Endodermal cell (in vitro differentiated cells): ENCODE measurements at regions not wholly inside any gene's neighbourhood (a gene's known extent, or its start where the extent isn't known, plus 50 kb on each side); places are given as distances from the start of the nearest gene placed in this dataset.

Experiments
- DNase-seq: peaks from one replicate; pipeline ENCODE4 v3.0.0-alpha.2; 2017
- H3K27ac ChIP-seq: 2 replicates; pipeline ENCODE4 v1.5.1; 2013; ENCODE audit warnings: mild to moderate bottlenecking, low read depth, low read length, moderate library complexity
- H3K27me3 ChIP-seq: 2 replicates; pipeline ENCODE4 v1.6.1; 2013; ENCODE audit warnings: mild to moderate bottlenecking, low read length, moderate library complexity; ENCODE audit not compliant: insufficient read depth, control insufficient read depth, poor library complexity, severe bottlenecking
- H3K36me3 ChIP-seq: 2 replicates; pipeline ENCODE4 v1.7.0; 2013; ENCODE audit warnings: mild to moderate bottlenecking, low read length, moderate library complexity; ENCODE audit not compliant: control insufficient read depth, insufficient read depth
- H3K4me1 ChIP-seq: one replicate; pipeline ENCODE4 v1.7.0; 2013; ENCODE audit warnings: low read length; ENCODE audit not compliant: control insufficient read depth, insufficient read depth
- H3K4me3 ChIP-seq: 2 replicates; pipeline ENCODE4 v1.5.1; 2013; ENCODE audit warnings: mild to moderate bottlenecking, low read length, moderate library complexity
- H3K9ac ChIP-seq: 2 replicates; pipeline ENCODE4 v1.6.1; 2013; ENCODE audit warnings: mild to moderate bottlenecking, low read length, moderate library complexity; ENCODE audit not compliant: poor library complexity, severe bottlenecking; ENCODE audit errors: extremely low read depth
- H3K9me3 ChIP-seq: 2 replicates; pipeline ENCODE4 v1.6.1; 2013; ENCODE audit warnings: mild to moderate bottlenecking, low read length, moderate library complexity; ENCODE audit not compliant: control insufficient read depth
- H3K27ac Mint-ChIP-seq: 2 replicates; pipeline ENCODE4 v1.8.0; 2020; ENCODE audit warnings: mixed read lengths
- H3K27me3 Mint-ChIP-seq: 2 replicates; pipeline ENCODE4 v1.8.0; 2021; ENCODE audit warnings: mild to moderate bottlenecking, mixed read lengths; ENCODE audit not compliant: insufficient read depth
- H3K36me3 Mint-ChIP-seq: 2 replicates; pipeline ENCODE4 v1.8.0; 2020; ENCODE audit warnings: low read depth, mixed read lengths
- H3K4me1 Mint-ChIP-seq: 2 replicates; pipeline ENCODE4 v1.8.0; 2020; ENCODE audit warnings: mixed read lengths
- H3K4me3 Mint-ChIP-seq: 2 replicates; pipeline ENCODE4 v1.8.0; 2020; ENCODE audit warnings: mild to moderate bottlenecking, moderate library complexity, mixed read lengths
- H3K9me3 Mint-ChIP-seq: 2 replicates; pipeline ENCODE4 v1.8.0; 2020; ENCODE audit warnings: mild to moderate bottlenecking, mixed read lengths
- WGBS, 2 experiments: methylation state at CpG; one replicate each; pipeline versions ENCODE4 v1.1.5 to v1.1.7; 2013; ENCODE audit warnings: missing lambda C conversion rate in 2 of 2, mixed read lengths in 1 of 2; ENCODE audit not compliant: insufficient coverage in 1 of 2, insufficient read length in 1 of 2; 5-methylcytosine and 5-hydroxymethylcytosine counted together
- TF ChIP-seq, protein P1 (sequence below): fragments of 200-600 bp; sonication (generic); conservative IDR thresholded peaks from 2 replicates; pipeline ENCODE4 v1.5.0; 2021; ENCODE audit warnings: antibody characterized with exemption, mild to moderate bottlenecking

DNA sequence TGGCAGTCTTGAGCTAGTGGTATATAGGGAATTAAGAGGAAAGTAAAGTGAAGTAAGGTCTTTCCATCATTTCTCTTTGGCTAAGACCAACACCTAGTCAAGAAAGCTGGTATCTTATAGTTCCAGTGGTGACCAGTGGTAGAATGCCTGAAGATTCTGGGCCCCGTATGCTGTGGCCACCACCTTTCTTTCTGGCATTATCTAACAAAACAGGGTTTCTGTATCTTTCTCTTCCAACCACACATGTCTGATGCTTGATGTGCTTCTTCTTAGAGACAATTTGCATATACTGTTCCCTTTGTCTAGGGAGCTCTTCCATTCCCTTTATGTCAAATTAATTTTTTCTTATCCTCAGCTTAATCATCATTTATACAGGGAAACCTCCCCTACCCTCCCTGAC, 109.9 kb upstream of the SSBP2 start:
- no peak overlapping the region for H3K4me3 Mint-ChIP-seq
- 97 to 100% methylated on average over 1 of the region's 1 CpG for WGBS, 2 experiments
- H3K9me3 ChIP-seq, result no peaks in the 10 kb centered on the region
- H3K4me1 Mint-ChIP-seq, result peaks cover 36% of the 10 kb centered on the region
- H3K27ac ChIP-seq, result no peak overlapping the region
- no peaks in the 10 kb centered on the region for H3K27me3 Mint-ChIP-seq
- no peak overlapping the region for H3K27ac Mint-ChIP-seq
- H3K36me3 ChIP-seq, result no peaks in the 10 kb centered on the region
- TF ChIP-seq, protein P1, sequence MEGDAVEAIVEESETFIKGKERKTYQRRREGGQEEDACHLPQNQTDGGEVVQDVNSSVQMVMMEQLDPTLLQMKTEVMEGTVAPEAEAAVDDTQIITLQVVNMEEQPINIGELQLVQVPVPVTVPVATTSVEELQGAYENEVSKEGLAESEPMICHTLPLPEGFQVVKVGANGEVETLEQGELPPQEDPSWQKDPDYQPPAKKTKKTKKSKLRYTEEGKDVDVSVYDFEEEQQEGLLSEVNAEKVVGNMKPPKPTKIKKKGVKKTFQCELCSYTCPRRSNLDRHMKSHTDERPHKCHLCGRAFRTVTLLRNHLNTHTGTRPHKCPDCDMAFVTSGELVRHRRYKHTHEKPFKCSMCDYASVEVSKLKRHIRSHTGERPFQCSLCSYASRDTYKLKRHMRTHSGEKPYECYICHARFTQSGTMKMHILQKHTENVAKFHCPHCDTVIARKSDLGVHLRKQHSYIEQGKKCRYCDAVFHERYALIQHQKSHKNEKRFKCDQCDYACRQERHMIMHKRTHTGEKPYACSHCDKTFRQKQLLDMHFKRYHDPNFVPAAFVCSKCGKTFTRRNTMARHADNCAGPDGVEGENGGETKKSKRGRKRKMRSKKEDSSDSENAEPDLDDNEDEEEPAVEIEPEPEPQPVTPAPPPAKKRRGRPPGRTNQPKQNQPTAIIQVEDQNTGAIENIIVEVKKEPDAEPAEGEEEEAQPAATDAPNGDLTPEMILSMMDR, result no peak
- no peaks in the 10 kb centered on the region for H3K36me3 Mint-ChIP-seq
- peaks cover 9% of the 10 kb centered on the region for H3K4me1 ChIP-seq
- H3K27me3 ChIP-seq, result no peaks in the 10 kb centered on the region
- no peak overlapping the region for H3K4me3 ChIP-seq
- no peak overlapping the region for H3K9ac ChIP-seq
- no peak for DNase-seq
- H3K9me3 Mint-ChIP-seq, result no peaks in the 10 kb centered on the region

DNA sequence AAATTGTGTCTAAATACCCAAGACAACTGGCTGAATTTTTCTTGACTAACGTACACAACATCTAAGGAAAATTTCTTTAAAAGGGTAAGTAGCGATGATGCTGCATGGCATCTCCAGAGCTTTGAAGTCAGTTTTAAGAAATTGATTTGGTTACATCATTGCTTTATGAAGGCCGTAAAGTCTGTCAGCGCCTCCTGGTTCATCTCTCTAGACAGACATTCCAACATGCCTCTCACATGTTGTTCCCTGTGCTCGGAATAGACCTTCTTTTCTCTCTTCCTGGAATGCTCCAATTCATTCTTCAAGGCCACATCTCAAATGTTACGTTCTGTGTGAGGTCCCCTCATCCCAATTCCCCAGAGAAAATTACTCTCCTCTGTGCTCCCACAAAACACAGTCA, 108.7 kb upstream of the SSBP2 start:
- H3K36me3 ChIP-seq, result no peaks in the 10 kb centered on the region
- Mint-ChIP-seq H3K36me3 (no peaks in the 10 kb centered on the region), H3K9me3 (no peaks in the 10 kb centered on the region), H3K4me1 (peaks cover 31% of the 10 kb centered on the region), H3K27ac (no peak overlapping the region), H3K27me3 (no peaks in the 10 kb centered on the region), H3K4me3 (no peak overlapping the region)
- 94 to 98% methylated on average over 4 to 6 of the region's 6 CpGs for WGBS, 2 experiments
- H3K4me1 ChIP-seq, result peaks cover 3% of the 10 kb centered on the region
- no peaks in the 10 kb centered on the region for H3K27me3 ChIP-seq
- no peak overlapping the region for H3K4me3 ChIP-seq
- DNase-seq, result no peak
- TF ChIP-seq, protein P1, result no peak
- H3K27ac ChIP-seq, result no peak overlapping the region
- no peaks in the 10 kb centered on the region for H3K9me3 ChIP-seq
- H3K9ac ChIP-seq, result no peak overlapping the region

DNA sequence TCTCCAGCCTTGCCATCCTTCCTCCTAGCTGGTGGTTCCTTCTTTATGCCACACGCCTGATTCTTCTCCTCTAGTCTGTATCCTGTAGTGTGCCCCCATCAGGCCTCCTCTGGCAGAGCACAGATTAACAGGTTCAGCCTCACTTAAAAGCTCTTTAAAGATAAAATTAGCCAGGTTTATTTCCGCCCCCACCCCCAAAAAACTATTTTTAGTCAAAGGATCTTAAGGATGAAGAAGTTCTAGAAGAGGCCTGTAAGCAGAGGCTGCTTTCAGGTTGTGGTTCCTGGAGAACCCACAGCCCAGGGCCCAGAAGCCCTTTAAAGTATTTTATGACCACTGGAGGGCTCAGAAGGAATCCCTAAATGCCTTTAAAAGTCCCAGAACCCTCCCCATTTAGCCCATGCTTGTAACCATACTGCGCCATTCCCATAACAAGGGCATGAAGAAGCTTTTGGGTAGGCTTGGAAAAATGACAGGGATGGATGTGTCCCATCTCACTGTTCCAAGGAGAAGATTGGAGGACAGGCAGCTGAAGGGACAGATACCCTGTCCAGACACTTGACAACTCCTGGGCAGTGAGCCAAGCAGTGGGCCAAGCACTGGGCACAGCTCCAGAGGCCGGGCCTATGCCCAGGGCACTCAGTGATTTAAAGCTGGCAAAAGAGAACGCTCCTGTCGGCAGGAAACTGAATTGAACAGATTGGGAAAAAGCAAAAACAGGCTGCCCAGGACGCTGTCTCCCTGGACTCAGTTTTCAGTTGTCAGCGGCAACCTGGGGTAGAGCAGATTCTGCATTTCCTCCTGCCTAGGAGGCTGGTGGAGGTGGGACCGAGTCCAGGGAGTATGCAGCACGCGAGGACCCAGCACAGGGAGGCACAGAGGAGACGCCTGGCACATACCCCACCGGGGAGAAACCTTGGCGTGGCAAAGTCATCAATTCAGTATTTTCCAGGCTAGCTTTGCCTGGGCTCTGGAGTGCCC, 106.3 kb upstream of the SSBP2 start:
- no peak overlapping the region for H3K4me3 Mint-ChIP-seq
- H3K36me3 Mint-ChIP-seq, result no peaks in the 10 kb centered on the region
- H3K27me3 Mint-ChIP-seq, result no peaks in the 10 kb centered on the region
- no peaks in the 10 kb centered on the region for H3K9me3 ChIP-seq
- DNase-seq, result peak; percentile 80
- no peaks in the 10 kb centered on the region for H3K27me3 ChIP-seq
- H3K4me3 ChIP-seq, result no peak overlapping the region
- no peak overlapping the region for H3K9ac ChIP-seq
- no peaks in the 10 kb centered on the region for H3K36me3 ChIP-seq
- H3K4me1 ChIP-seq, result peaks cover 6% of the 10 kb centered on the region
- H3K4me1 Mint-ChIP-seq, result peaks cover 38% of the 10 kb centered on the region
- H3K9me3 Mint-ChIP-seq, result no peaks in the 10 kb centered on the region
- 81 to 92% methylated on average over 7 to 14 of the region's 14 CpGs for WGBS, 2 experiments
- peak overlapping the region; percentile 40 for H3K27ac Mint-ChIP-seq
- TF ChIP-seq, protein P1, result peak; percentile 82
- H3K27ac ChIP-seq, result no peak overlapping the region
